ENCODE measurements at regions not wholly inside any gene's neighbourhood (a gene's known extent, or its start where the extent isn't known, plus 50 kb on each side); places are given as distances from the start of the nearest gene placed in this dataset.
"Not testable (repeated sequence)": the region's sequence is repeated elsewhere in the genome, so short reads cannot be mapped to it uniquely, and the experiment has no call there.

DNA sequence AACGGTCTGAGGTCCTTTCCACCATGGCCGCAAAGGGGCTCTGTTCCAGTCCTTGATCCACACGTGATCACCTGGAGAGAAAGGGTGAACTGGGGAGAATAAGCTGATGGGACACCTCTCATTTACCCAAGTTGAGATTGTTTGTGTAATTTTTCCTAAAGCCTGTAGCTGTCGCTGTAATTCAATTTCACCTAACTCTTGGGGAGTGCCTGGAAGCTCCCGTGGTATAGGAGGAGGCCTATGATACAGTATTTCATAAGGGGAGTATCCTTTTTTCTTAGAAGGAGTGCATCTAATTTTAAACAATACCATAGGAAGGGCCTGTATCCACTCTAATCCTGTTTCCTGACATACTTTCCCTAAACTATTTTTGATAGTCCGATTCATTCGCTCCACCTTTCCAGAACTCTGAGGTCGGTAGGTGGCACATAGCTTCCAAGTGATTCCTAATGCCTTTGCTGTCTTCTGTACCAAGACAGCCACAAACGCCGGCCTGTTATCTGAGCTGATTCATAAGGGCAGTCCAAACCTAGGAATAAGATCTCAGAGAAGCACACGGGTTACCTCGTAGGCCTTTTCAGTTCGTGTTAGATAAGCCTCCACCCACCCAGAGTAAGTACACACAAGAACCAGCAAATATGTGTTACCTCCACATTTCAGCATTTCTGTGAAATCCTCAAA, 78.9 kb upstream of the VEPH1 start:
- H3F3A ChIP-seq (ENCODE audit: low read depth); H3K27me3 ChIP-seq; H2AFZ ChIP-seq (replicated peaks); H3K9me3 Mint-ChIP-seq; H3K27me3 Mint-ChIP-seq (ENCODE audit: insufficient read depth, low read depth); H3K4me1 Mint-ChIP-seq; H3K36me3 ChIP-seq; H3K36me3 Mint-ChIP-seq; H3K4me3 Mint-ChIP-seq; H4K20me1 ChIP-seq (ENCODE audit: low read depth); H3K9ac ChIP-seq; H3K27ac ChIP-seq; H3K79me2 ChIP-seq (ENCODE audit: low read depth); H3K4me3 ChIP-seq; H3K9me3 ChIP-seq (ENCODE audit: low read depth); H3K4me1 ChIP-seq; H3K27ac Mint-ChIP-seq; H3K4me2 ChIP-seq: not testable (repeated sequence)
- DNase-seq (ENCODE audit: low spot score), result peak; percentile 16
- TF ChIP-seq CTCF (IDR thresholded peaks at IDR 0.05), result peak; percentile 50

GRCh38 chr3:157581371-157581770, 78.2 kb upstream of the VEPH1 start:
- no peaks in the 10 kb centered on the region for H3K27me3 Mint-ChIP-seq (ENCODE audit: insufficient read depth, low read depth)
- TF ChIP-seq EZH2 (IDR thresholded peaks at IDR 0.05), result no peak
- no peak for TF ChIP-seq CTCF (IDR thresholded peaks at IDR 0.05)
- no peak for TF ChIP-seq EZH2phosphoT487 (IDR thresholded peaks at IDR 0.05)
- Histone ChIP-seq H3K9me3 (ENCODE audit: low read depth) (no peaks in the 10 kb centered on the region), H4K20me1 (ENCODE audit: low read depth) (no peaks in the 10 kb centered on the region), H3K27me3 (no peaks in the 10 kb centered on the region), H3K4me3 (no peak overlapping the region), H3K9ac (no peak overlapping the region), H3K27ac (no peak overlapping the region), H3K4me1 (no peaks in the 10 kb centered on the region), H3K36me3 (no peaks in the 10 kb centered on the region), H3K4me2 (no peak overlapping the region), H3F3A (ENCODE audit: low read depth) (no peaks in the 10 kb centered on the region), H2AFZ (replicated peaks) (no peak overlapping the region), H3K79me2 (ENCODE audit: low read depth) (no peaks in the 10 kb centered on the region)
- no peak overlapping the region for H3K27ac Mint-ChIP-seq
- H3K4me1 Mint-ChIP-seq, result no peaks in the 10 kb centered on the region
- H3K4me3 Mint-ChIP-seq, result no peak overlapping the region
- no peaks in the 10 kb centered on the region for H3K9me3 Mint-ChIP-seq
- no peaks in the 10 kb centered on the region for H3K36me3 Mint-ChIP-seq
- DNase-seq (ENCODE audit: low spot score), result no peak

- H3K27ac ChIP-seq, result no peak overlapping the region
- DNase-seq (ENCODE audit: low spot score), result no peak
- no peaks in the 10 kb centered on the region for H3K9me3 ChIP-seq (ENCODE audit: low read depth)
- H3K4me3 ChIP-seq, result no peak overlapping the region
- no peak overlapping the region for H3K9ac ChIP-seq
- H3K36me3 Mint-ChIP-seq, result no peaks in the 10 kb centered on the region
- H3K4me1 Mint-ChIP-seq, result no peaks in the 10 kb centered on the region
- H3K4me1 ChIP-seq, result no peaks in the 10 kb centered on the region
- no peaks in the 10 kb centered on the region for H3K27me3 Mint-ChIP-seq (ENCODE audit: insufficient read depth, low read depth)
- H3K4me3 Mint-ChIP-seq, result no peak overlapping the region
- TF ChIP-seq EZH2phosphoT487 (IDR thresholded peaks at IDR 0.05) (no peak), EZH2 (IDR thresholded peaks at IDR 0.05) (no peak), CTCF (IDR thresholded peaks at IDR 0.05) (no peak)
- H3F3A ChIP-seq (ENCODE audit: low read depth), result no peaks in the 10 kb centered on the region
- H2AFZ ChIP-seq (replicated peaks), result no peak overlapping the region
- no peak overlapping the region for H3K27ac Mint-ChIP-seq
- H4K20me1 ChIP-seq (ENCODE audit: low read depth), result no peaks in the 10 kb centered on the region
- H3K79me2 ChIP-seq (ENCODE audit: low read depth), result no peaks in the 10 kb centered on the region
- no peak overlapping the region for H3K4me2 ChIP-seq
- no peaks in the 10 kb centered on the region for H3K27me3 ChIP-seq
- H3K36me3 ChIP-seq, result no peaks in the 10 kb centered on the region
- no peaks in the 10 kb centered on the region for H3K9me3 Mint-ChIP-seq
These were observed 75.0 kb upstream of the VEPH1 start for GRCh38 chr3:157578181-157578580.

All from neural progenitor cell (in vitro differentiated cells).